HCT116 (cell line): ENCODE measurements at regions not wholly inside any gene's neighbourhood (a gene's known extent, or its start where the extent isn't known, plus 50 kb on each side); places are given as distances from the start of the nearest gene placed in this dataset.

ENCODE experiments used
- ATAC-seq: fragments of 200-7000 bp; cut with Tn5 transposase; 2 replicates; pipeline ENCODE4 v1.9.1; 2020; ENCODE audit warnings: mild to moderate bottlenecking, moderate library complexity
- BruUV-seq: library from RNA; stranded (reverse); fragments of 400-500 nt; replicated peaks from 2 replicates; lab custom pipeline; 2021; lab: Mats Ljungman, UMichigan
- CTCF ChIA-PET: fragments of 300-600 bp; sonication (Branson Sonifier 250); formaldehyde crosslinking; loops from one replicate; lab custom pipeline; 2021; ENCODE audit warnings: antibody characterized with exemption; lab: Charles Lee
- POLR2A ChIA-PET: fragments of 300-600, 350-600 bp; sonication (Branson Sonifier 250); formaldehyde crosslinking; loops from one replicate; lab custom pipeline; 2021; ENCODE audit warnings: antibody characterized with exemption; lab: Charles Lee
- RAD21 ChIA-PET, 2 experiments: fragments of 300-600 bp; sonication (Branson Sonifier 250); formaldehyde crosslinking; loops; one replicate each; lab custom pipeline; 2023; ENCODE audit warnings: low total read pairs in 2 of 2; ENCODE audit not compliant: uncharacterized antibody in 2 of 2, unreplicated experiment in 2 of 2, low non-redundant PET in 1 of 2; lab: Charles Lee
- DNase-seq: peaks from one replicate; pipeline ENCODE4 v3.0.0-alpha.2; 2010; ENCODE audit warnings: low read depth, low spot score
- H2AFZ ChIP-seq: fragments of 200-600 bp; shearing (Covaris generic), sonication (generic); 2 replicates; pipeline ENCODE4 v1.6.1; 2017; ENCODE audit warnings: low read depth, mixed run types, mixed read lengths, antibody characterized with exemption, low read length; ENCODE audit not compliant: poor library complexity, severe bottlenecking
- H3K27ac ChIP-seq: 2 replicates; pipeline ENCODE4 v1.5.1; 2012; ENCODE audit warnings: low read depth, low read length
- H3K27me3 ChIP-seq: fragments of 200-600 bp; sonication (generic); 2 replicates; pipeline ENCODE4 v1.6.1; 2016; ENCODE audit warnings: mixed run types, low read length, mixed read lengths; ENCODE audit not compliant: insufficient read depth
- H3K36me3 ChIP-seq, 2 experiments: fragments of 200-500 bp in 1 of 2; fragments of 200-600 bp in 1 of 2; sonication (Bioruptor generic) in 1 of 2; sonication (generic) in 1 of 2; 2 replicates each; pipeline versions ENCODE4 v1.5.1 to v1.6.1; 2014 to 2016; ENCODE audit warnings: low read length in 2 of 2, inconsistent platforms in 1 of 2, mixed read lengths in 1 of 2, mixed run types in 1 of 2; ENCODE audit not compliant: insufficient read depth in 2 of 2, control insufficient read depth in 1 of 2
- H3K4me1 ChIP-seq, 2 experiments: fragments of 200-600 bp in 1 of 2; sonication (generic) in 1 of 2; 2 replicates each; pipeline versions ENCODE4 v1.5.1 to v1.6.1; 2012 to 2017; ENCODE audit warnings: low read length in 2 of 2, inconsistent platforms in 1 of 2, mild to moderate bottlenecking in 1 of 2, mixed read lengths in 1 of 2, mixed run types in 1 of 2, moderate library complexity in 1 of 2; ENCODE audit not compliant: insufficient read depth in 2 of 2, control insufficient read depth in 1 of 2
- H3K4me2 ChIP-seq: fragments of 200-600 bp; sonication (generic); 2 replicates; pipeline ENCODE4 v1.6.1; 2017; ENCODE audit warnings: mixed run types, low read length, mixed read lengths
- H3K4me3 ChIP-seq, 2 experiments: fragments of 200-600 bp in 1 of 2; sonication (generic) in 1 of 2; replicated peaks in 1 of 2; 2 replicates each; pipeline ENCODE4 v1.5.1; 2011 to 2016; ENCODE audit warnings: low read length in 2 of 2, control low read depth in 1 of 2, low read depth in 1 of 2, mild to moderate bottlenecking in 1 of 2, mixed read lengths in 1 of 2, mixed run types in 1 of 2
- H3K79me2 ChIP-seq: fragments of 200-600 bp; sonication (generic); 2 replicates; pipeline ENCODE4 v1.6.1; 2017; ENCODE audit warnings: mild to moderate bottlenecking, mixed run types, low read length, moderate library complexity, mixed read lengths; ENCODE audit not compliant: insufficient read depth
- H3K9ac ChIP-seq: fragments of 200-600 bp; sonication (generic); 2 replicates; pipeline ENCODE4 v1.6.1; 2016; ENCODE audit warnings: low read length, mixed read lengths
- H3K9me2 ChIP-seq: fragments of 200-600 bp; sonication (generic), shearing (Covaris generic); 2 replicates; pipeline ENCODE4 v1.6.1; 2017; ENCODE audit warnings: mixed run types, mild to moderate bottlenecking, moderate library complexity; ENCODE audit not compliant: insufficient read depth
- H3K9me3 ChIP-seq, 2 experiments: fragments of 200-500 bp in 1 of 2; fragments of 200-600 bp in 1 of 2; sonication (Bioruptor generic) in 1 of 2; sonication (generic) in 1 of 2; 2 replicates each; pipeline ENCODE4 v1.6.1; 2014 to 2017; ENCODE audit warnings: low read length in 2 of 2, mixed read lengths in 2 of 2, inconsistent platforms in 1 of 2, low read depth in 1 of 2, mild to moderate bottlenecking in 1 of 2, mixed run types in 1 of 2, moderate library complexity in 1 of 2; ENCODE audit not compliant: control insufficient read depth in 1 of 2, insufficient read depth in 1 of 2
- H4K20me1 ChIP-seq: fragments of 200-600 bp; sonication (generic), shearing (Covaris generic); 2 replicates; pipeline ENCODE4 v1.6.1; 2017; ENCODE audit warnings: mixed run types, mild to moderate bottlenecking, moderate library complexity; ENCODE audit not compliant: insufficient read depth
- CBX3 ChIP-seq: IDR thresholded peaks from 2 replicates; pipeline ENCODE4 v1.6.1; 2012; ENCODE audit warnings: low read depth
- ELF1 ChIP-seq: IDR thresholded peaks from 2 replicates; pipeline ENCODE4 v1.6.1; 2012; ENCODE audit warnings: low read depth, borderline replicate concordance
- EZH2phosphoT487 ChIP-seq: fragments of 200-600 bp; IDR thresholded peaks from 2 replicates; pipeline ENCODE4 v1.6.1; 2018; ENCODE audit warnings: antibody characterized with exemption, borderline replicate concordance
- POLR2AphosphoS5 ChIP-seq: IDR thresholded peaks from 2 replicates; pipeline ENCODE4 v1.6.1; 2011; ENCODE audit warnings: mild to moderate bottlenecking, low read depth, low read length, moderate library complexity
- TCF7L2 ChIP-seq: IDR thresholded peaks from 2 replicates; pipeline ENCODE4 v1.7.0; 2011; ENCODE audit warnings: borderline replicate concordance, inconsistent platforms; ENCODE audit not compliant: insufficient read depth, insufficient read length; ENCODE audit errors: extremely low read depth
- YY1 ChIP-seq: IDR thresholded peaks from 2 replicates; pipeline ENCODE4 v1.6.1; 2011; ENCODE audit warnings: low read length, low read depth, moderate library complexity, mild to moderate bottlenecking; ENCODE audit not compliant: insufficient replicate concordance; ENCODE audit errors: extremely low read depth
- ZFX ChIP-seq: fragments of 450-650 bp; IDR thresholded peaks from 2 replicates; pipeline ENCODE4 v1.6.1; 2017
- intact Hi-C: fragments of 100-400 bp; cut with micrococcal nuclease; formaldehyde crosslinking; loops from 2 replicates; pipeline ENCODE4 v1.10.0; 2022
- TF ChIP-seq, protein P1 (sequence below), 3 experiments: fragments of 200-600 bp in 1 of 3; sonication (generic) in 1 of 3; IDR thresholded peaks in 2 of 3; conservative IDR thresholded peaks in 1 of 3; 2 replicates each; pipeline ENCODE4 v1.5.1; 2012 to 2017; ENCODE audit warnings: low read depth in 2 of 3, low read length in 2 of 3, antibody characterized with exemption in 1 of 3, borderline replicate concordance in 1 of 3, control low read depth in 1 of 3, mild to moderate bottlenecking in 1 of 3, mixed read lengths in 1 of 3, mixed run types in 1 of 3, moderate library complexity in 1 of 3; ENCODE audit not compliant: insufficient read depth in 1 of 3
- TF ChIP-seq, protein P2 (sequence below): IDR thresholded peaks from 2 replicates; pipeline ENCODE4 v1.6.1; 2012

- no peak overlapping the region for H3K4me3 ChIP-seq
- H4K20me1 ChIP-seq: no peaks in the 10 kb centered on the region
- no peaks in the 10 kb centered on the region for H3K9me2 ChIP-seq
- POLR2A ChIA-PET: no interaction called here
- H3K4me2 ChIP-seq: no peak overlapping the region
- no peak overlapping the region for H3K27ac ChIP-seq
- H3K27me3 ChIP-seq: no peaks in the 10 kb centered on the region
- BruUV-seq: no TSS peak
- CTCF ChIA-PET: no interaction called here
- H3K9ac ChIP-seq: no peak overlapping the region
- H2AFZ ChIP-seq: no peak overlapping the region
- no peaks in the 10 kb centered on the region for H3K36me3 ChIP-seq
- intact Hi-C loops: no loop called here
- RAD21 ChIA-PET: no interaction called here
- no peak for DNase-seq
- TF ChIP-seq YY1 (no peak), TCF7L2 (no peak), ZFX (no peak), EZH2phosphoT487 (no peak), POLR2AphosphoS5 (no peak), ELF1 (no peak), CBX3 (no peak)
- TF ChIP-seq, protein P1, sequence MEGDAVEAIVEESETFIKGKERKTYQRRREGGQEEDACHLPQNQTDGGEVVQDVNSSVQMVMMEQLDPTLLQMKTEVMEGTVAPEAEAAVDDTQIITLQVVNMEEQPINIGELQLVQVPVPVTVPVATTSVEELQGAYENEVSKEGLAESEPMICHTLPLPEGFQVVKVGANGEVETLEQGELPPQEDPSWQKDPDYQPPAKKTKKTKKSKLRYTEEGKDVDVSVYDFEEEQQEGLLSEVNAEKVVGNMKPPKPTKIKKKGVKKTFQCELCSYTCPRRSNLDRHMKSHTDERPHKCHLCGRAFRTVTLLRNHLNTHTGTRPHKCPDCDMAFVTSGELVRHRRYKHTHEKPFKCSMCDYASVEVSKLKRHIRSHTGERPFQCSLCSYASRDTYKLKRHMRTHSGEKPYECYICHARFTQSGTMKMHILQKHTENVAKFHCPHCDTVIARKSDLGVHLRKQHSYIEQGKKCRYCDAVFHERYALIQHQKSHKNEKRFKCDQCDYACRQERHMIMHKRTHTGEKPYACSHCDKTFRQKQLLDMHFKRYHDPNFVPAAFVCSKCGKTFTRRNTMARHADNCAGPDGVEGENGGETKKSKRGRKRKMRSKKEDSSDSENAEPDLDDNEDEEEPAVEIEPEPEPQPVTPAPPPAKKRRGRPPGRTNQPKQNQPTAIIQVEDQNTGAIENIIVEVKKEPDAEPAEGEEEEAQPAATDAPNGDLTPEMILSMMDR (IDR thresholded peaks at IDR 0.05 in 2 of 3, conservative IDR thresholded peaks at IDR 0.05 in 1 of 3; ENCODE audit: borderline replicate concordance in 1 of 3, insufficient read depth in 1 of 3, low read depth in 2 of 3, low read length in 2 of 3): no peak
- TF ChIP-seq, protein P2, sequence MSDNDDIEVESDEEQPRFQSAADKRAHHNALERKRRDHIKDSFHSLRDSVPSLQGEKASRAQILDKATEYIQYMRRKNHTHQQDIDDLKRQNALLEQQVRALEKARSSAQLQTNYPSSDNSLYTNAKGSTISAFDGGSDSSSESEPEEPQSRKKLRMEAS: no peak
- TF ChIP-seq, all 23 proteins: peak for 0
- ATAC-seq: no peak
- no peaks in the 10 kb centered on the region for H3K9me3 ChIP-seq
- no peaks in the 10 kb centered on the region for H3K79me2 ChIP-seq
- no peaks in the 10 kb centered on the region for H3K4me1 ChIP-seq
Measured at GRCh38 chr7:51518646-51519045, 202.0 kb upstream of the COBL start.
